HCT116 (cell line): ENCODE measurements at regions not wholly inside any gene's neighbourhood (a gene's known extent, or its start where the extent isn't known, plus 50 kb on each side); places are given as distances from the start of the nearest gene placed in this dataset.

Source experiments
- ATAC-seq: fragments of 200-7000 bp; cut with Tn5 transposase; 2 replicates; pipeline ENCODE4 v1.9.1; 2020; ENCODE audit warnings: mild to moderate bottlenecking, moderate library complexity
- BruUV-seq: library from RNA; stranded (reverse); fragments of 400-500 nt; replicated peaks from 2 replicates; lab custom pipeline; 2021; lab: Mats Ljungman, UMichigan
- CTCF ChIA-PET: fragments of 300-600 bp; sonication (Branson Sonifier 250); formaldehyde crosslinking; loops from one replicate; lab custom pipeline; 2021; ENCODE audit warnings: antibody characterized with exemption; lab: Charles Lee
- POLR2A ChIA-PET: fragments of 300-600, 350-600 bp; sonication (Branson Sonifier 250); formaldehyde crosslinking; loops from one replicate; lab custom pipeline; 2021; ENCODE audit warnings: antibody characterized with exemption; lab: Charles Lee
- RAD21 ChIA-PET, 2 experiments: fragments of 300-600 bp; sonication (Branson Sonifier 250); formaldehyde crosslinking; loops; one replicate each; lab custom pipeline; 2023; ENCODE audit warnings: low total read pairs in 2 of 2; ENCODE audit not compliant: uncharacterized antibody in 2 of 2, unreplicated experiment in 2 of 2, low non-redundant PET in 1 of 2; lab: Charles Lee
- DNase-seq: peaks from one replicate; pipeline ENCODE4 v3.0.0-alpha.2; 2010; ENCODE audit warnings: low read depth, low spot score
- H2AFZ ChIP-seq: fragments of 200-600 bp; shearing (Covaris generic), sonication (generic); 2 replicates; pipeline ENCODE4 v1.6.1; 2017; ENCODE audit warnings: low read depth, mixed run types, mixed read lengths, antibody characterized with exemption, low read length; ENCODE audit not compliant: poor library complexity, severe bottlenecking
- H3K27ac ChIP-seq: 2 replicates; pipeline ENCODE4 v1.5.1; 2012; ENCODE audit warnings: low read depth, low read length
- H3K27me3 ChIP-seq: fragments of 200-600 bp; sonication (generic); 2 replicates; pipeline ENCODE4 v1.6.1; 2016; ENCODE audit warnings: mixed run types, low read length, mixed read lengths; ENCODE audit not compliant: insufficient read depth
- H3K36me3 ChIP-seq, 2 experiments: fragments of 200-500 bp in 1 of 2; fragments of 200-600 bp in 1 of 2; sonication (Bioruptor generic) in 1 of 2; sonication (generic) in 1 of 2; 2 replicates each; pipeline versions ENCODE4 v1.5.1 to v1.6.1; 2014 to 2016; ENCODE audit warnings: low read length in 2 of 2, inconsistent platforms in 1 of 2, mixed read lengths in 1 of 2, mixed run types in 1 of 2; ENCODE audit not compliant: insufficient read depth in 2 of 2, control insufficient read depth in 1 of 2
- H3K4me1 ChIP-seq, 2 experiments: fragments of 200-600 bp in 1 of 2; sonication (generic) in 1 of 2; 2 replicates each; pipeline versions ENCODE4 v1.5.1 to v1.6.1; 2012 to 2017; ENCODE audit warnings: low read length in 2 of 2, inconsistent platforms in 1 of 2, mild to moderate bottlenecking in 1 of 2, mixed read lengths in 1 of 2, mixed run types in 1 of 2, moderate library complexity in 1 of 2; ENCODE audit not compliant: insufficient read depth in 2 of 2, control insufficient read depth in 1 of 2
- H3K4me2 ChIP-seq: fragments of 200-600 bp; sonication (generic); 2 replicates; pipeline ENCODE4 v1.6.1; 2017; ENCODE audit warnings: mixed run types, low read length, mixed read lengths
- H3K4me3 ChIP-seq, 2 experiments: fragments of 200-600 bp in 1 of 2; sonication (generic) in 1 of 2; replicated peaks in 1 of 2; 2 replicates each; pipeline ENCODE4 v1.5.1; 2011 to 2016; ENCODE audit warnings: low read length in 2 of 2, control low read depth in 1 of 2, low read depth in 1 of 2, mild to moderate bottlenecking in 1 of 2, mixed read lengths in 1 of 2, mixed run types in 1 of 2
- H3K79me2 ChIP-seq: fragments of 200-600 bp; sonication (generic); 2 replicates; pipeline ENCODE4 v1.6.1; 2017; ENCODE audit warnings: mild to moderate bottlenecking, mixed run types, low read length, moderate library complexity, mixed read lengths; ENCODE audit not compliant: insufficient read depth
- H3K9ac ChIP-seq: fragments of 200-600 bp; sonication (generic); 2 replicates; pipeline ENCODE4 v1.6.1; 2016; ENCODE audit warnings: low read length, mixed read lengths
- H3K9me2 ChIP-seq: fragments of 200-600 bp; sonication (generic), shearing (Covaris generic); 2 replicates; pipeline ENCODE4 v1.6.1; 2017; ENCODE audit warnings: mixed run types, mild to moderate bottlenecking, moderate library complexity; ENCODE audit not compliant: insufficient read depth
- H3K9me3 ChIP-seq, 2 experiments: fragments of 200-500 bp in 1 of 2; fragments of 200-600 bp in 1 of 2; sonication (Bioruptor generic) in 1 of 2; sonication (generic) in 1 of 2; 2 replicates each; pipeline ENCODE4 v1.6.1; 2014 to 2017; ENCODE audit warnings: low read length in 2 of 2, mixed read lengths in 2 of 2, inconsistent platforms in 1 of 2, low read depth in 1 of 2, mild to moderate bottlenecking in 1 of 2, mixed run types in 1 of 2, moderate library complexity in 1 of 2; ENCODE audit not compliant: control insufficient read depth in 1 of 2, insufficient read depth in 1 of 2
- H4K20me1 ChIP-seq: fragments of 200-600 bp; sonication (generic), shearing (Covaris generic); 2 replicates; pipeline ENCODE4 v1.6.1; 2017; ENCODE audit warnings: mixed run types, mild to moderate bottlenecking, moderate library complexity; ENCODE audit not compliant: insufficient read depth
- EGR1 ChIP-seq: IDR thresholded peaks from 2 replicates; pipeline ENCODE4 v1.6.1; 2012; ENCODE audit warnings: low read depth
- ELF1 ChIP-seq: IDR thresholded peaks from 2 replicates; pipeline ENCODE4 v1.6.1; 2012; ENCODE audit warnings: low read depth, borderline replicate concordance
- EZH2phosphoT487 ChIP-seq: fragments of 200-600 bp; IDR thresholded peaks from 2 replicates; pipeline ENCODE4 v1.6.1; 2018; ENCODE audit warnings: antibody characterized with exemption, borderline replicate concordance
- JUND ChIP-seq: IDR thresholded peaks from 2 replicates; pipeline ENCODE4 v1.6.1; 2012
- RAD21 ChIP-seq: IDR thresholded peaks from 2 replicates; pipeline ENCODE4 v1.6.1; 2012; ENCODE audit warnings: low read depth, mild to moderate bottlenecking
- REST ChIP-seq: IDR thresholded peaks from 2 replicates; pipeline ENCODE4 v1.6.1; 2012; ENCODE audit warnings: low read depth
- SP1 ChIP-seq: IDR thresholded peaks from 2 replicates; pipeline ENCODE4 v1.6.1; 2012; ENCODE audit warnings: low read depth
- TCF7L2 ChIP-seq: IDR thresholded peaks from 2 replicates; pipeline ENCODE4 v1.7.0; 2011; ENCODE audit warnings: borderline replicate concordance, inconsistent platforms; ENCODE audit not compliant: insufficient read depth, insufficient read length; ENCODE audit errors: extremely low read depth
- ZBTB33 ChIP-seq: IDR thresholded peaks from 2 replicates; pipeline ENCODE4 v1.6.1; 2011; ENCODE audit warnings: mild to moderate bottlenecking, low read length, moderate library complexity; ENCODE audit not compliant: insufficient replicate concordance; ENCODE audit errors: extremely low read depth
- intact Hi-C: fragments of 100-400 bp; cut with micrococcal nuclease; formaldehyde crosslinking; loops from 2 replicates; pipeline ENCODE4 v1.10.0; 2022

GRCh38 chr2:155692856-155693255 lies 639.7 kb downstream of the NR4A2 start:
- intact Hi-C loops: no loop called here
- no peaks in the 10 kb centered on the region for H3K27me3 ChIP-seq
- no TSS peak for BruUV-seq
- H4K20me1 ChIP-seq: no peaks in the 10 kb centered on the region
- no peaks in the 10 kb centered on the region for H3K9me3 ChIP-seq
- no peaks in the 10 kb centered on the region for H3K4me1 ChIP-seq
- H3K36me3 ChIP-seq: no peaks in the 10 kb centered on the region
- H3K9ac ChIP-seq: no peak overlapping the region
- TF ChIP-seq REST: no peak
- ChIA-PET POLR2A (no interaction called here), CTCF (no interaction called here), RAD21 (no interaction called here)
- H3K4me2 ChIP-seq: no peak overlapping the region
- ATAC-seq (no peak), DNase-seq (no peak)
- no peak overlapping the region for H3K27ac ChIP-seq
- no peak overlapping the region for H3K4me3 ChIP-seq
- no peaks in the 10 kb centered on the region for H3K79me2 ChIP-seq
- H3K9me2 ChIP-seq: no peaks in the 10 kb centered on the region
- H2AFZ ChIP-seq: no peak overlapping the region

- Histone ChIP-seq H3K4me1 (no peaks in the 10 kb centered on the region), H3K4me2 (no peak overlapping the region), H3K9me2 (0 out of 2 replicates have a peak, but pooled peaks cover 4% of the 10 kb centered on the region), H3K27me3 (no peaks in the 10 kb centered on the region), H3K9me3 (no peaks in the 10 kb centered on the region), H3K36me3 (no peaks in the 10 kb centered on the region), H3K27ac (no peak overlapping the region), H3K9ac (no peak overlapping the region), H4K20me1 (no peaks in the 10 kb centered on the region), H3K79me2 (no peaks in the 10 kb centered on the region), H3K4me3 (no peak overlapping the region), H2AFZ (no peak overlapping the region)
- ATAC-seq (no peak), DNase-seq (no peak)
- POLR2A ChIA-PET: no interaction called here
- RAD21 ChIA-PET: no interaction called here
- no peak for TF ChIP-seq EGR1
- TF ChIP-seq JUND: no peak
- TF ChIP-seq SP1: no peak
- no peak for TF ChIP-seq EZH2phosphoT487
- TF ChIP-seq ZBTB33: no peak
- no peak for TF ChIP-seq TCF7L2
- TF ChIP-seq RAD21: no peak
- TF ChIP-seq REST: no peak
- TF ChIP-seq ELF1: no peak
- intact Hi-C loops: no loop called here
- no TSS peak for BruUV-seq
- CTCF ChIA-PET: no interaction called here
These were observed 640.4 kb downstream of the NR4A2 start for GRCh38 chr2:155692106-155692505.
